GM18517 (cell line): ENCODE measurements at regions not wholly inside any gene's neighbourhood (a gene's known extent, or its start where the extent isn't known, plus 50 kb on each side); places are given as distances from the start of the nearest gene placed in this dataset.

Source experiments
- ATAC-seq: cut with Tn5 transposase; IDR thresholded peaks from one replicate; pipeline ENCODE4 v1.9.1; 2021; ENCODE audit warnings: mild to moderate bottlenecking, moderate library complexity; ENCODE audit not compliant: unreplicated experiment

DNA sequence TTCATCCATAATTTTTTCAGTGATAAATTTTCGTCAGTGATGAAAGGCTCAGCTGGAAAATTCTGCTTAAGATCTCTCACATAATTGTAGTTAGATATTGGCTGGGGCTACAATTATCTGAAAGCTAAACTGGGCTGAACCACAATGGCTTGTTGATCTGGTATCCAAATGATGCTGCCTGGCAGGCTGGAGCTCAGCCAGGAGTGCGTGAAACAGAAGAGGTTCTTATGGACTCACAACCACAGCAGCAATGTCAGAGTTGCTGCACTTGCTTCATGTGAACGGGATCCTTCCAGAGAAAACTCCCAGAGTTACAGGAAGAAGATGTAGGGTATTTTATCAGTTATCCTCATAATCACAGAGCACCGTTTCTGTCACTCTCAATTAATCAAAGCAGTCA lies 533.2 kb upstream of the POM121L12 start:
- ATAC-seq = no peak

DNA sequence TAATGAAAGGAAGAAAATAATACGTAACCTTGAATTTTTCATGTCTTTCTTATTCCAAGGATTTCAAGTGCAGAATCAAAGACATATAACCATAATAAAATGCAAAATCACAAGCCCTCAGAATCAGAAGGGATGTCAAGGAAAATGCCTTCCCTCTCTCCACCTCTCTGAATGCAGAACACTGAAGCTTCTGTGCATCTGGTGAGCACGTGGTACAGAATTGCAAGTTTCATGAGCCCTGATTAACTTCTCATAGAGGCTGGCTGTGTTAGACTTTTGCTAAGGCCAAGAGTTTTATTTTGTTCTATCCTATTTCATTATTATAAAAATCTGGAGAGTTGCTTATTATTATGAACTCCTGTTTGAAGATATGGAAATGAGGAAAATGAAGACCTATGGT lies 533.7 kb upstream of the POM121L12 start:
- ATAC-seq = no peak

- no peak for ATAC-seq
These were observed 534.6 kb upstream of the POM121L12 start for GRCh38 chr7:52500841-52501240.

DNA sequence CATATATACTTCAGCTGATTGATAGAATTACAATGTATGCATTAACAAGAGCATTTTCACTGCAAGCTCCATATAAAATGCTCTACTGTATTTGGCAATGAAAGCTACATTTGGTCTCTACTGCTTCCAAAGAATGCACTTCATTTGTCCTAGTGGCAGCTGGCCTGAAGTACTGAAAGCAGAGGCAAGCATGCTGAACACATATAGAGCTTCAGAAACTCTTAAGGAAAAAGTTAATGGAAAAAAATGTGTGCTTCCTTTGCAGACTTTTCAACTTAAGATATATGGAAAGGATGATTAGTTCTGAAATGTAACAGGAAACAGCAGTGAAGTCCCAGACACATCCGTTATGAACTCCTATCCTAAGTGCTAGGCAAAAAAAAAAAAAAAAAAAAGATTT lies 537.1 kb upstream of the POM121L12 start:
- no peak for ATAC-seq

DNA sequence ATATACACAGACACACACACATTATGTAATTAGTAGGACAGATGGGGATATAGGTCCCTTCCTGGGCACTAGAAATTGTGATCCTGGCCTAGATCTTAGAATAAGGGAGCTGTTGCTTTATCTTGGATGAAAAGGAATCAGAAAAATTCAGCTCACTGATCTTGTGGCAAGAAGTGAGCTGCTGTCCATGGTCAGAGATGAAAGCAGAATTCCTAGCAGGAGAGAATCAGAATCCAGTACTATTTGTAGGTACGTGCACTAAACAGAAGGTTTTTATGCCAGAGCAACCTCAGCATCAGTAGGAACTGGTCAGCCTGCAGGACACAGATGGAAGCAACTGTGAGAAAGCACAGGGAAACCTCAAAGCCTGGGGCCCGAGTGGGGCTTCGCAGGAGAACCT lies 549.2 kb upstream of the POM121L12 start:
- no peak for ATAC-seq

GRCh38 chr7:52482076-52482475 lies 553.4 kb upstream of the POM121L12 start:
- no peak for ATAC-seq

DNA sequence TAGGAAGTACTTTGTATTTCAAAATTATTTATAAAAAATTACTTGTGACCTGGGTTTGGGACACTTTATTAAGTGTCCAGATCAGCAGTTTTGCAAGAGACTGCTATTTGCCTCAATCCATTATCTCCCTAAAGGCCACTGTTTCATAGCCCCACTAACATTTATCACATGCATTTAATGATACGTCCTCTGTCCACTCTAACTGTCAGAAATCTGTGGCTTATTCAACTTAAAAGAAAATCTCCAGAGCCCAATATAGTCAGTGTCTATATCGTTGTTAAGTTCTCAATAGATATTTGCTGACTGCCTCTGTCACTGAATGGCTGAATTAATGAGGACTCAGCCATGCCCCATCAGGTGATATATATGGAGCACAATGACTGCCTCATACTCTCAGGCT lies 553.9 kb upstream of the POM121L12 start:
- no peak for ATAC-seq

DNA sequence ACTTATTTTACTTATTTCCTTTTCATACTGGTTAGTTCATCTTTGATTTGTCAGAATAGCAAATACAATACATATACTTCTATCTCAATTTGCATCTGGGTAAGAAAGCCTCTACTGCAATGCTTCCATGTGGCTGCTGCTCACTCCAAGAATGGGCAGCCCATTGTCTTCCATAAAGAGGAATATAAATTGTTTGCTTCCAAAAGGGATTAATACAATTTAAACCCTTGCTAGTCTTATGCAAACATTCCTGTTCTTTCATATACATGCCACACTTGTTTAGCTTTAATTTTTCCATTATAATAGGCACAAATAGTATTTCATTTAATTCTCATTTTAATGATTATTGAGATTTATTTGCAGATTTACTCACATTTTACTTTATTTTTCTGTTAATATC lies 555.4 kb upstream of the POM121L12 start:
- ATAC-seq = no peak

DNA sequence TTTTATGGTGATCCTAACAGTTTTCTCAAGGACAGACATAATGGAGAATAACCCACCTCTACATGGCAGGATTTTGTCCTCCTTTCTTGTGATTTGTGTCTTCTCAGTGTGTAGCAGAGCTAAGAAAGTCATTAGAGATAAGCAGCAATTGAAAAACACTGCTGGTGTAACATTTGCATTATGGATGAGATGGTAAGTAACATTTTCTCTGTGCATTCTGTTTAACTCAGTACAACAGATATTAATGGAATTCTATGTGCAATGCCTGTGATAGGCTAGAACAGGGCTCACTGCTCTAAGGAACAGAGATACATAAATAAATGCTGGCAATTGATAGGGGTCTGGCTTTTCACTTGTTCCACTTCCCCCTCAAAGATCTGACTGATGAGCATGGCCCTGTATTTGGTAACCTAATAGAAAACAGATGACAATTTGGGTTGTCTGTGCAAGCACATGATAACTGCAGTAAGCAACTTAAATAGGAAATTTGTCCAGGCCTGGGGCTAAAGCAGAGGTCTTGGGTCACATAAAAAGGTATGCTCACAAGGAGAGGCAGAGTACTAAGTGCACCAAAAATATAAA lies 560.3 kb upstream of the POM121L12 start:
- no peak for ATAC-seq

GRCh38 chr7:52473756-52474155 lies 561.7 kb upstream of the POM121L12 start:
- no peak for ATAC-seq

DNA sequence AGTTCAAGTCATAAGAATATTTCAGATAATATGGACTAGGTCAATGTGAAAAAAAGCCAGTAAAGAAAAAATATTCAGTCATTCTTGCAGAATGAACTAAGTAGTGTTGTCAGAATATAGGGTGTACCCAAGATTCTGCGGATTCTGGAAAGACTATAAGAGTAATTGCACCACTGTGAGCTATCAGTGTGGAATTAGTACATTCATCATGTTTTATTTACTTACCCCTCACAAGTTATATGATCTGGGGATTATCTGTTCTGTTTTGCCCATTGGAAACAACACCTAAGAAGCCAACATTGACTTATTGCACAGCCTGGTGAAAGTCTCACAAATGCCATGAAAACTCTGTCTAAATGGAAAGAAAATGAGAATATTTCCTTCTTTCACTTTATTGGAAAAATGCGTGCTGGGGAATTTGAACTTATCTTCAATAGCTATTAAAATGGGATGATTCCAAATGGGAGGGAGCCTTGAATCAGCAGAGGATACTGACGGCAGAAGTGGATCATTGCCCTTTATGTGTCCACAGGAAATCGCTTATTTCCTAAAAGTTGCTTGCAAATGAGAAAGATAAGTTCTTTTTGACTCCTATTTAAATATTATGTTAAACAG lies 563.3 kb upstream of the POM121L12 start:
- no peak for ATAC-seq

- ATAC-seq = no peak
These were observed 570.2 kb upstream of the POM121L12 start for GRCh38 chr7:52465216-52465615.

DNA sequence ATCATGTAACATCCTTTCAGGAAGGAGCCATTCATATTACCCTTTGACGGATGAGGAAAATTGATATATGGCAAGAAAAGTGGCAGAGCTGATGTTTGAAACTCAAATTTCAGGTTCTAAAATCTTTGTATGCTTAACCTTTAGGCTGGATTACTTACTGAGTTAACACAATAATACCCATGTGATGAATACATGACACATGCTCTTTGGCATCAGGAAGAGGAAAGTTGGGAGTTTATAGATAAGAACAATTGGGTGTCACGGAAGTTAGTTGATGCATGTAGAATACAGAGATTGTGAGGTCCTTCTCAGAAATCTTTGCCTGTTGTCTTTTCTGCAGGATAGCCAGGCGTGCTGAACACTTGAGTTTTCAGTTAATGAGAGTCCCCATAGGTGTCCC lies 572.1 kb upstream of the POM121L12 start:
- ATAC-seq = no peak

GRCh38 chr7:52462474-52462873 lies 573.0 kb upstream of the POM121L12 start:
- ATAC-seq = no peak

GRCh38 chr7:52455571-52455970 lies 579.9 kb upstream of the POM121L12 start:
- no peak for ATAC-seq

- no peak for ATAC-seq
These were observed 584.6 kb upstream of the POM121L12 start for GRCh38 chr7:52450816-52451215.

- no peak for ATAC-seq
These were observed 587.8 kb upstream of the POM121L12 start for GRCh38 chr7:52447581-52448180.

- no peak for ATAC-seq
These were observed 599.2 kb upstream of the POM121L12 start for GRCh38 chr7:52436278-52436677.

GRCh38 chr7:52431082-52431815 lies 604.2 kb upstream of the POM121L12 start:
- no peak for ATAC-seq

GRCh38 chr7:52423251-52423650 lies 612.2 kb upstream of the POM121L12 start:
- ATAC-seq = no peak

- no peak for ATAC-seq
These were observed 622.4 kb upstream of the POM121L12 start for GRCh38 chr7:52413051-52413450.

DNA sequence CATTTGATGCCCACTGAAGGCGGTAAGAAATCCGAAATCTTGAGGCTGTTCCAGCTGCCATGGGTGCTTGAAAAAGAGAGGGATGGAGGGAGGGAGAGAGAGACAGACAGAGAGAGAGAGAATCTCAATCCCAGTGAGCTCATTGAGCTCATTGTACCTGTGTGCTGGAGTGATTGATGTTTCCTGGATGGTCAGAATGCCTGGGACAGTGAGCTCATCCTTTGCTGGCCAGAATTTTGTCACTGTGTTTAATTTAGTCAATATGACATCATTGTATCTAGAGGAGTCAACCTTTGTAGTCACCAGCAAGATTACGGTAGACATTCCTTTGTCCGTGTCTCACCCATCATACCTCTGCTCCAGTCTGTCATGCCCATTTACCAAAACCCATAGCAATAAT lies 625.4 kb upstream of the POM121L12 start:
- no peak for ATAC-seq
